T follicular helper cell (primary cell): ENCODE measurements at regions not wholly inside any gene's neighbourhood (a gene's known extent, or its start where the extent isn't known, plus 50 kb on each side); places are given as distances from the start of the nearest gene placed in this dataset.

Experiments
- DNase-seq: peaks from one replicate; pipeline ENCODE4 v3.0.0-alpha.2; 2020; ENCODE audit warnings: low read depth

- no peak for DNase-seq
Measured at GRCh38 chr10:129274748-129275474, 192.1 kb upstream of the MGMT start.

GRCh38 chr10:129275886-129276285 lies 191.2 kb upstream of the MGMT start:
- DNase-seq, result no peak

GRCh38 chr10:129277084-129277483 lies 190.0 kb upstream of the MGMT start:
- no peak for DNase-seq

- DNase-seq, result no peak
Measured at GRCh38 chr10:129277841-129278240, 189.2 kb upstream of the MGMT start.

- no peak for DNase-seq
Measured at GRCh38 chr10:129278686-129279085, 188.4 kb upstream of the MGMT start.

GRCh38 chr10:129279446-129280154 lies 187.4 kb upstream of the MGMT start:
- DNase-seq, result no peak

- DNase-seq, result no peak
Measured at GRCh38 chr10:129280155-129280502, 186.9 kb upstream of the MGMT start.

- no peak for DNase-seq
Measured at GRCh38 chr10:129280908-129281586, 186.0 kb upstream of the MGMT start.

- no peak for DNase-seq
Measured at GRCh38 chr10:129285459-129285858, 181.6 kb upstream of the MGMT start.

- DNase-seq, result no peak
Measured at GRCh38 chr10:129288999-129289584, 177.9 kb upstream of the MGMT start.

- DNase-seq, result no peak
Measured at GRCh38 chr10:129293991-129294700, 172.9 kb upstream of the MGMT start.

- DNase-seq, result no peak
Measured at GRCh38 chr10:129294944-129295343, 172.1 kb upstream of the MGMT start.

GRCh38 chr10:129305046-129305445 lies 162.0 kb upstream of the MGMT start:
- DNase-seq, result no peak

- DNase-seq, result no peak
Measured at GRCh38 chr10:129307141-129307540, 159.9 kb upstream of the MGMT start.

GRCh38 chr10:129308953-129309564 lies 158.0 kb upstream of the MGMT start:
- no peak for DNase-seq

GRCh38 chr10:129309565-129309964 lies 157.5 kb upstream of the MGMT start:
- no peak for DNase-seq

- no peak for DNase-seq
Measured at GRCh38 chr10:129310881-129311280, 156.2 kb upstream of the MGMT start.

- no peak for DNase-seq
Measured at GRCh38 chr10:129319934-129320333, 147.1 kb upstream of the MGMT start.

GRCh38 chr10:129320340-129320739 lies 146.7 kb upstream of the MGMT start:
- no peak for DNase-seq

GRCh38 chr10:129321727-129322126 lies 145.3 kb upstream of the MGMT start:
- no peak for DNase-seq

- no peak for DNase-seq
Measured at GRCh38 chr10:129322933-129323820, 143.9 kb upstream of the MGMT start.
